Omental fat pad (tissue), 3 donors: ENCODE measurements at regions not wholly inside any gene's neighbourhood (a gene's known extent, or its start where the extent isn't known, plus 50 kb on each side); places are given as distances from the start of the nearest gene placed in this dataset.
"Not testable (repeated sequence)": the region's sequence is repeated elsewhere in the genome, so short reads cannot be mapped to it uniquely, and the experiment has no call there.

Source experiments
- ATAC-seq: fragments of 150-250 bp; one replicate; pipeline ENCODE4 v1.9.1; 2016; ENCODE audit warnings: mild to moderate bottlenecking, moderate library complexity; ENCODE audit not compliant: low FRiP score
- DNase-seq: peaks from one replicate; pipeline ENCODE4 v3.0.0-alpha.2; 2019; ENCODE audit warnings: low spot score
- TF ChIP-seq, protein P1 (sequence below), 3 donors: fragments of 450-650 bp; IDR thresholded peaks; one replicate each; pipeline ENCODE4 v1.5.1; 2016 to 2017; ENCODE audit warnings: antibody characterized with exemption in 3 of 3, mild to moderate bottlenecking in 3 of 3, moderate library complexity in 2 of 3

DNA sequence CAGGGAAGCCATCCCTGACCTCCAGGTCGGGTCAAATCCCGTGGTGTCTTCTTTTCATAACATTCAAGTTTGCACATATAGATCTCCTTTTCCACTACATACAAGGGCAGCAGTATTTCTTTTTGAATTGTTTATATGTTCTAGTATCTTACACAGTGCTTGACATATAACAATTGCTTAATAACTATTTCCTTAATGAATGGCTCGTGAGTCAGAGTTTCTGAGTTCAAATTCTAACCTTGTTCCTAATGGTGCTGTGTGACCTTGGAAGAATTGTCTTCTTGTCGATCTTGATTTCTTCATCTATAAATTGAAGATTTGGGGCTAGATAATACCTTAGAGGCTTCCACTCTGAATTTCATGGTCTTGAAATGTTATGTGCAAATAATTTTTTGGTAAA is 57.2 kb upstream of the PELI2 start:
- DNase-seq = no peak
- no peak for ATAC-seq
- TF ChIP-seq, protein P1, sequence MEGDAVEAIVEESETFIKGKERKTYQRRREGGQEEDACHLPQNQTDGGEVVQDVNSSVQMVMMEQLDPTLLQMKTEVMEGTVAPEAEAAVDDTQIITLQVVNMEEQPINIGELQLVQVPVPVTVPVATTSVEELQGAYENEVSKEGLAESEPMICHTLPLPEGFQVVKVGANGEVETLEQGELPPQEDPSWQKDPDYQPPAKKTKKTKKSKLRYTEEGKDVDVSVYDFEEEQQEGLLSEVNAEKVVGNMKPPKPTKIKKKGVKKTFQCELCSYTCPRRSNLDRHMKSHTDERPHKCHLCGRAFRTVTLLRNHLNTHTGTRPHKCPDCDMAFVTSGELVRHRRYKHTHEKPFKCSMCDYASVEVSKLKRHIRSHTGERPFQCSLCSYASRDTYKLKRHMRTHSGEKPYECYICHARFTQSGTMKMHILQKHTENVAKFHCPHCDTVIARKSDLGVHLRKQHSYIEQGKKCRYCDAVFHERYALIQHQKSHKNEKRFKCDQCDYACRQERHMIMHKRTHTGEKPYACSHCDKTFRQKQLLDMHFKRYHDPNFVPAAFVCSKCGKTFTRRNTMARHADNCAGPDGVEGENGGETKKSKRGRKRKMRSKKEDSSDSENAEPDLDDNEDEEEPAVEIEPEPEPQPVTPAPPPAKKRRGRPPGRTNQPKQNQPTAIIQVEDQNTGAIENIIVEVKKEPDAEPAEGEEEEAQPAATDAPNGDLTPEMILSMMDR (IDR thresholded peaks at IDR 0.05) = no peak

DNA sequence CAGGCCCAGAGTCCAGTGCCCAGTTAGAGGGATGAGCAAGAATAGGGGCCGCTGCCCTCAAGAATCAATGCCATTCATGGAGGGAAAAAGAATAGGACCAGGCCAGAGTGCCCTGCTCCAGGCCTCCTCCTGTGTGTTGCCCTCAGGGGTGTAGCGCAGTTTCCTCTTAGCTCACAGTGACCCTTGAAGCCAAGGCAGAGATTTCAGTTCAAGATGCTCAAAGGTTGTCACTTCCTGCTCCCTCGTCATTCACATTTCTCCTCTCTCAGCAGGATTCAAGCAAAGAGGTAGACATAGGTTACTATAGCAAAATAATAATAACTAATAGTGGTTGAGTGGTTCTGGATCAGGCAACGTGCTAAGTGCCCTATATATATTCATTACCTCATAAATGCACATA is 55.1 kb upstream of the PELI2 start:
- TF ChIP-seq, protein P1 (IDR thresholded peaks at IDR 0.05) = no peak

DNA sequence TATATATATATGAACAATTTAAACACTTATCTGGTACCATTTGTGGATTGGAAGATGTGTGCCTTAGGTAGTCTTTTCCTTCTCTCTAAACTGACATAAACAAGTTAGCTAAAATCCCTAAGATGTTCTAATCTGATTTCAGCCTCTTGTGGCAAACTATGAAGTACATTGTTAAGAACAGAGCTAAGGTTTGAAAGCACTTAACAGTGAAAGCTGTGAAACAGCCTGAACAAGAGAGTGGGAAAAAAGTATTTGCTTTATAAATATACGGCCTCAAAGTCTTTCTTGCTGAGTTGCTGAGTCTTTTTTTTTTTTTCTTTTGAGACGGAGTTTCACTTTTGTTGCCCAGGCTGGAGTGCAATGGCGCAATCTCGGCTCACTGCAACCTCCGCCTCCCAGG is 53.7 kb upstream of the PELI2 start:
- no peak for DNase-seq
- ATAC-seq = no peak
- TF ChIP-seq, protein P1 (IDR thresholded peaks at IDR 0.05) = no peak

More for the DNA sequence above, 55.1 kb upstream of the PELI2 start:
- DNase-seq (no peak), ATAC-seq (no peak)

DNA sequence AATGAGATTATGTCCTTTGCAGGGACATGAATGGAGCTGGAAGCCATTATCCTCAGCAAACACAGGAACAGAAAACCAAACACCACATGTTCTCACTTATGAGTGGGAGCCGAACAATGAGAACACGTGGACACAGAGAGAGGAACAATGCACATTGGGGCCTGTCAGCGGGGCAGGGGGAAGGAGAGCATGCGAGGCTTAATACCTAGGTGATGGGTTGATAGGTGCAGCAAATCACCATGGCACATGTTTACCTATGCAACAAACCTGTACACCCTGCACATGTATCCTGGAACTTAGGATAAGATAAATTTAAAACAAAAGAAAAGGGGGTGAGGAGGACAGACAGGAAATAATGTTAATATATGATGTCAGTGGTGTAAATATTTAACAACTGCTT is 53.0 kb upstream of the PELI2 start:
- not testable (repeated sequence) for DNase-seq, ATAC-seq

DNA sequence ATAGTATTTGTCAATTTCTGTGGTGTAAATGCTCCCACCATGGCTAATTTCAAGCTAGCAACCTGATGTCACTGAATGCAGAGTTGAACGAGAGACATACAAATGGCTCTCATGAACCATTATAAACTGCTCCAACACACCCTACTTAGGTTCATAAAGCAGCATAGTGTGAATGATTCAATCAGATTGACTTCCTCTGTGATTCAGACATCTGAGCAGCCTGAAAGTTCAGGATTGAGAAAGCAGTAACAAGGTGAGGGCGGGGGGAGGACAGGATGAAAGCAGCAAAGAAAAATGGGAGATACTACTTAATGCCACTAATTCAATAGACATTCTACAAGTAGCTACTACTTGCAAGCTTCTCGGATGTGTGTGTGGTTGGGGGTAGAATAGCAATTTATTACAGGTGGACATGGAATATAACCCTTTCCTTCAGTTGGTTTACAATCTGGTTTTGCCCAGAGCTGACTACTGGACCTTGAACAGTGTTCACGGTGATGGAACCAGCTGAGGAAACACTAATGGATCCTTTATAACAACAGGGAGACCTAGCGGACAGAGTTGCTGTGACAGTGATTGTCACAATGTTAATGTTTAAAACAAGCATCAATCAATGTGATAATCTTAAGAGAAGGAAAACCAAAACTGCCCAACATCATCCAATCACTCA is 52.5 kb upstream of the PELI2 start:
- TF ChIP-seq, protein P1 (IDR thresholded peaks at IDR 0.05) = no peak
- DNase-seq = no peak
- ATAC-seq = no peak
